Tibial nerve (tissue), 4 donors: ENCODE measurements at regions not wholly inside any gene's neighbourhood (a gene's known extent, or its start where the extent isn't known, plus 50 kb on each side); places are given as distances from the start of the nearest gene placed in this dataset.

Source experiments
- DNase-seq, 2 donors: peaks; one replicate each; pipeline ENCODE4 v3.0.0-alpha.2; 2019; ENCODE audit warnings: low spot score in 2 of 2
- H3K27ac ChIP-seq, 4 donors: fragments of 200-600 bp; sonication (generic) in 3 of 4; one replicate each; pipeline ENCODE4 v1.5.1; 2017 to 2019; ENCODE audit warnings: mild to moderate bottlenecking in 1 of 4
- H3K27me3 ChIP-seq, 2 donors: fragments of 200-600 bp; sonication (generic) in 1 of 2; one replicate each; pipeline versions ENCODE4 v1.5.1 to v1.6.0; 2017 to 2019
- H3K36me3 ChIP-seq, 3 donors: fragments of 200-600 bp; sonication (generic); one replicate each; pipeline ENCODE4 v1.5.1; 2018 to 2019
- H3K4me1 ChIP-seq, 4 donors: fragments of 200-600 bp; sonication (generic) in 3 of 4; one replicate each; pipeline ENCODE4 v1.5.1; 2017 to 2019
- H3K4me3 ChIP-seq, 4 donors: fragments of 200-600 bp; sonication (generic) in 3 of 4; one replicate each; pipeline ENCODE4 v1.5.1; 2017 to 2019; ENCODE audit warnings: mild to moderate bottlenecking in 1 of 4, moderate library complexity in 1 of 4
- H3K9me3 ChIP-seq, 4 donors: fragments of 200-600 bp; sonication (generic) in 3 of 4; one replicate each; pipeline ENCODE4 v1.5.1; 2017 to 2019
- CTCF ChIP-seq, 5 experiments: fragments of 200-600 bp in 3 of 5; fragments of 450-650 bp in 2 of 5; sonication (generic) in 3 of 5; IDR thresholded peaks; one replicate each; pipeline ENCODE4 v1.5.1; 2016 to 2019; ENCODE audit warnings: antibody characterized with exemption in 5 of 5, mild to moderate bottlenecking in 3 of 5, moderate library complexity in 2 of 5
- EP300 ChIP-seq, 2 donors: sonication (generic); formaldehyde crosslinking; IDR thresholded peaks; one replicate each; pipeline ENCODE4 v1.6.1; 2017; ENCODE audit warnings: antibody characterized with exemption in 2 of 2, mild to moderate bottlenecking in 1 of 2
- POLR2A ChIP-seq, 2 donors: fragments of 450-650 bp; IDR thresholded peaks; one replicate each; pipeline ENCODE4 v1.6.1; 2017; ENCODE audit warnings: antibody characterized with exemption in 2 of 2, mild to moderate bottlenecking in 2 of 2, moderate library complexity in 2 of 2
- whole genome bisulfite sequencing, 2 donors: methylation state at CpG; one replicate each; pipeline ENCODE4 v1.1.5; 2018; 5-methylcytosine and 5-hydroxymethylcytosine counted together

GRCh38 chr9:11542781-11543180 is 930.0 kb upstream of the PTPRD start:
- Histone ChIP-seq H3K27me3 (no peaks in the 10 kb centered on the region), H3K27ac (no peak overlapping the region), H3K36me3 (no peaks in the 10 kb centered on the region), H3K9me3 (no peaks in the 10 kb centered on the region), H3K4me3 (no peak overlapping the region), H3K4me1 (no peaks in the 10 kb centered on the region)
- DNase-seq = no peak
- TF ChIP-seq EP300 (IDR thresholded peaks at IDR 0.05) = no peak
- no peak for TF ChIP-seq CTCF (IDR thresholded peaks at IDR 0.05)
- TF ChIP-seq POLR2A (IDR thresholded peaks at IDR 0.05) = no peak

GRCh38 chr9:11546231-11546630 is 933.4 kb upstream of the PTPRD start:
- Histone ChIP-seq H3K4me1 (no peaks in the 10 kb centered on the region), H3K36me3 (no peaks in the 10 kb centered on the region), H3K9me3 (no peaks in the 10 kb centered on the region), H3K4me3 (no peak overlapping the region), H3K27ac (no peak overlapping the region), H3K27me3 (no peaks in the 10 kb centered on the region)
- 52 to 58% methylated on average over 3 of the region's 3 CpGs for WGBS, 2 donors
- DNase-seq = no peak
- TF ChIP-seq CTCF (IDR thresholded peaks at IDR 0.05) (no peak), POLR2A (IDR thresholded peaks at IDR 0.05) (no peak), EP300 (IDR thresholded peaks at IDR 0.05) (no peak)

- Histone ChIP-seq H3K36me3 (no peaks in the 10 kb centered on the region), H3K4me1 (no peaks in the 10 kb centered on the region), H3K4me3 (no peak overlapping the region), H3K9me3 (no peaks in the 10 kb centered on the region), H3K27me3 (no peaks in the 10 kb centered on the region), H3K27ac (no peak overlapping the region)
- 86 to 89% methylated on average over 5 to 7 of the region's 7 CpGs for WGBS, 2 donors
- no peak for DNase-seq
- TF ChIP-seq POLR2A (IDR thresholded peaks at IDR 0.05) = no peak
- TF ChIP-seq EP300 (IDR thresholded peaks at IDR 0.05) = no peak
- no peak for TF ChIP-seq CTCF (IDR thresholded peaks at IDR 0.05)
These were observed 936.6 kb upstream of the PTPRD start for GRCh38 chr9:11549311-11549794.

GRCh38 chr9:11551106-11551505 is 938.3 kb upstream of the PTPRD start:
- H3K27me3 ChIP-seq = no peaks in the 10 kb centered on the region
- TF ChIP-seq EP300 (IDR thresholded peaks at IDR 0.05) (no peak), CTCF (IDR thresholded peaks at IDR 0.05) (no peak), POLR2A (IDR thresholded peaks at IDR 0.05) (no peak)
- H3K9me3 ChIP-seq = no peaks in the 10 kb centered on the region
- DNase-seq = no peak
- H3K36me3 ChIP-seq = no peaks in the 10 kb centered on the region
- no peaks in the 10 kb centered on the region for H3K4me1 ChIP-seq
- H3K4me3 ChIP-seq = no peak overlapping the region
- H3K27ac ChIP-seq = no peak overlapping the region

- WGBS, 2 donors = 87 to 91% methylated on average over 2 of the region's 2 CpGs
- no peak for DNase-seq
- no peak for TF ChIP-seq EP300 (IDR thresholded peaks at IDR 0.05)
- no peak for TF ChIP-seq CTCF (IDR thresholded peaks at IDR 0.05)
- no peak for TF ChIP-seq POLR2A (IDR thresholded peaks at IDR 0.05)
These were observed 945.2 kb upstream of the PTPRD start for GRCh38 chr9:11558043-11558442.

More at GRCh38 chr9:11558043-11558442, 945.2 kb upstream of the PTPRD start:
- Histone ChIP-seq H3K27me3 (no peaks in the 10 kb centered on the region), H3K36me3 (no peaks in the 10 kb centered on the region), H3K4me3 (no peak overlapping the region), H3K4me1 (no peaks in the 10 kb centered on the region), H3K27ac (no peak overlapping the region), H3K9me3 (no peaks in the 10 kb centered on the region)
